ENCODE measurements at regions not wholly inside any gene's neighbourhood (a gene's known extent, or its start where the extent isn't known, plus 50 kb on each side); places are given as distances from the start of the nearest gene placed in this dataset.

DNA sequence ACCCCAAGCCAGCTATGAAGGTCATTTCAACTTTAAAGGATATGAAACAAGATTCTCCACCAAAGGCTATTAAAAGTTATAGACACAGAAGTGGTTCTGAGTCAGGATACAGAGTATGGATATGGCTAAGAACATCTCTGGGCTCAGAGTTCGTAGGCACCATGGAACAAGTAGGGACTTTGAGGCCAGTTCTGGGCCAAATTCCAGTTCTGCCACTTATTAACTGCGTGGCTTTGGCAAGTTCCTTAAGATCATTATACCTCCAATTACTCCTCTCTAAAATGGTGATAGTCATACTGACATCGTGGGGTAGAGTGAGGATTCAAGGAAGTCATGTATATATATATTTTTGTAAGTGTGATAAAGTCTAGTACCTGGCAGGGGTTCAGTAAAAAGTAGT lies 105.8 kb upstream of the NFE2L3 start:
- WGBS, 10 experiments: 0 to 100% (median 60%) methylated on average over 1 to 3 of the region's 3 CpGs; no CpG with 5 or more reads in 1 of the 10 experiments
- H3K4me1 ChIP-seq (replicated peaks in 1 of 2): no peaks in the 10 kb centered on the region
- H3K27ac ChIP-seq: no peak overlapping the region
- no peak for ATAC-seq (replicated peaks in 6 of 8)
- no peak overlapping the region for H3K4me3 ChIP-seq
- in situ Hi-C loops (cut with MboI; ENCODE audit: low pct_unique_long_range_greater_than_20kb in 2 of 9, low sequenced_read_pairs in 9 of 9, unreplicated experiment in 9 of 9): no loop called here

DNA sequence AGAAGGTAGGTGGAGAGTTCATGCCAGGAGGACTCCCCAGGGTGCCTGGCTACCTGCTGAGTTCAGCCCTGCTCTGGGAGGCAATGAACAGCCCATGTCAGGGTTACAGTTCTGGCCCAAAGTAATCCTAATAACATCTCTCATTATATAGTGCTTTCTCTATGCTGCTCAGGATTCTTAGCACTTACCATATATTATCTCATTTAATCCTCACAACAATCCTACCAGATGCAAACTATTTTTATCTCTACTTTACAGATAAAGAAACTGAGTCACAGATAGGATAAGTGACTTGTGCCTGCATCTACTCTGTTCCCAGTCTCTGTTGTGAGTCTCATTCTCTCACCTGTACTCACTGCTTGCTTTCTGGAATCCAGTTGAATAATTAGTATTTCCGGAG lies 105.1 kb upstream of the NFE2L3 start:
- no peak overlapping the region for H3K4me3 ChIP-seq
- H3K27ac ChIP-seq: no peak overlapping the region
- in situ Hi-C loops (cut with MboI; ENCODE audit: low pct_unique_long_range_greater_than_20kb in 2 of 9, low sequenced_read_pairs in 9 of 9, unreplicated experiment in 9 of 9): no loop called here
- H3K4me1 ChIP-seq (replicated peaks in 1 of 2): no peaks in the 10 kb centered on the region
- WGBS, 10 experiments: 40 to 100% (median 88%) methylated on average over 1 of the region's 1 CpG; no CpG with 5 or more reads in 3 of the 10 experiments
- no peak for ATAC-seq (replicated peaks in 6 of 8)

DNA sequence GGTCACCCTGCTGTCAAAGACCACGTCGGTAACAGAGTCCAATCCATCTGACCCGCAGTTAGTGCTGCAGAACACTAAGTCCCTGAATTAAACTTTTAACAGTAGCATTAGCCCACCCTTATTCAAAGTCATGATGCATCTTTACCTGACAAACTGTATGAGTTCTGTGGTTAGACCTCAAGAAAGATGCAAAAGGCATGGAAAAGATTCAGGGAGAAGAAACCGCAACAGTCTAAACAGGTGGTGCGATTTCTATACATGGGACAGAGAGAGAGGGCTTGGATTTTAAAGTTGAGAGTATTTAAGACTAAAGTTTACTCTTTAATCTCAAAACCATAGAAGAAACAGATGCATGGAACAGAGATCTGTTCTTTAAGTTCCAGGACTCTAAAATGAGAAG lies 103.3 kb upstream of the NFE2L3 start:
- 54 to 100% (median 77%) methylated on average over 1 to 5 of the region's 5 CpGs for WGBS, 10 experiments
- in situ Hi-C loops (cut with MboI; ENCODE audit: low pct_unique_long_range_greater_than_20kb in 2 of 9, low sequenced_read_pairs in 9 of 9, unreplicated experiment in 9 of 9): no loop called here
- ATAC-seq (replicated peaks in 6 of 8): no peak

GRCh38 chr7:26049081-26049480 lies 102.9 kb upstream of the NFE2L3 start:
- 0 to 86% (median 60%) methylated on average over 1 of the region's 1 CpG; no CpG with 5 or more reads in 5 of the 10 experiments for WGBS, 10 experiments
- ATAC-seq (replicated peaks in 6 of 8): no peak
- Histone ChIP-seq H3K4me1 (replicated peaks in 1 of 2) (no peaks in the 10 kb centered on the region), H3K27ac (no peak overlapping the region), H3K4me3 (no peak overlapping the region)
- in situ Hi-C loops (cut with MboI; ENCODE audit: low pct_unique_long_range_greater_than_20kb in 2 of 9, low sequenced_read_pairs in 9 of 9, unreplicated experiment in 9 of 9): no loop called here

More for the DNA sequence above, 103.3 kb upstream of the NFE2L3 start:
- H3K4me3 ChIP-seq: no peak overlapping the region
- H3K27ac ChIP-seq: no peak overlapping the region
- no peaks in the 10 kb centered on the region for H3K4me1 ChIP-seq (replicated peaks in 1 of 2)

- in situ Hi-C loops (cut with MboI; ENCODE audit: low pct_unique_long_range_greater_than_20kb in 2 of 9, low sequenced_read_pairs in 9 of 9, unreplicated experiment in 9 of 9): loop anchor here in 1 of 9 experiments (25.0 kb wide), 1 partner anchor 311 kb away; no protein-coding TSS in a partner anchor
- H3K4me3 ChIP-seq: no peak overlapping the region
- no peak for ATAC-seq (replicated peaks in 6 of 8)
These were observed 101.0 kb upstream of the NFE2L3 start for GRCh38 chr7:26051021-26051420.

GRCh38 chr7:26052706-26053105 lies 99.3 kb upstream of the NFE2L3 start:
- in situ Hi-C loops (cut with MboI; ENCODE audit: low pct_unique_long_range_greater_than_20kb in 2 of 9, low sequenced_read_pairs in 9 of 9, unreplicated experiment in 9 of 9): loop anchor here in 1 of 9 experiments (25.0 kb wide), 1 partner anchor 310 kb away; no protein-coding TSS in a partner anchor
- H3K4me3 ChIP-seq: no peak overlapping the region
- ATAC-seq (replicated peaks in 6 of 8): peak in 3 of 8 experiments; percentile 33 to 63 (median 58)
- no peaks in the 10 kb centered on the region for H3K4me1 ChIP-seq (replicated peaks in 1 of 2)
- H3K27ac ChIP-seq: no peak overlapping the region

More at GRCh38 chr7:26051021-26051420, 101.0 kb upstream of the NFE2L3 start:
- H3K4me1 ChIP-seq (replicated peaks in 1 of 2): no peaks in the 10 kb centered on the region
- H3K27ac ChIP-seq: no peak overlapping the region

- no peak for ATAC-seq (replicated peaks in 6 of 8)
- 0 to 64% (median 56%) methylated on average over 1 to 3 of the region's 3 CpGs; no CpG with 5 or more reads in 1 of the 10 experiments for WGBS, 10 experiments
- in situ Hi-C loops (cut with MboI; ENCODE audit: low pct_unique_long_range_greater_than_20kb in 2 of 9, low sequenced_read_pairs in 9 of 9, unreplicated experiment in 9 of 9): loop anchor here in 1 of 9 experiments (25.0 kb wide), 1 partner anchor 308 kb away; no protein-coding TSS in a partner anchor
- Histone ChIP-seq H3K4me1 (replicated peaks in 1 of 2) (no peaks in the 10 kb centered on the region), H3K4me3 (no peak overlapping the region), H3K27ac (no peak overlapping the region)
These were observed 97.6 kb upstream of the NFE2L3 start for GRCh38 chr7:26054386-26054785.

DNA sequence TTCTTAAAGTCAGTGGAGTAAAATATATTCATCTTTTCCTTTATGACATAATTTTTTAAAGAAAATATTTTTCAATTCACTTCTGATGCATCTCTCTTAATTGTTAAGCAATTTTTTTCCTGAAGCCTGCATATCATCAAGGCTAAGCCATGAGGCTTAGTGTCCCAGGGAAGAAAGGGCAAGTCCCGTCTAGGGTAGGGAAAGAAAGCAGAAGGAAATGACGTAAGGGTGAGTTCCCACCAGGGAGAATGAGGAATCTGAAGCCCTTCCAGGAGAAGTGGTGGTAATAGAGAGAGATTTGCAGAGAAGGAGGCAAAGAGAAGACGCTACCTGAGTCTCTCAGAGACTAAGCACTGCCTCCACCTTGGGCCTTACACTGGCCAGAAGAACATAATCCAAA lies 96.8 kb upstream of the NFE2L3 start:
- no peak for ATAC-seq (replicated peaks in 6 of 8)
- in situ Hi-C loops (cut with MboI; ENCODE audit: low pct_unique_long_range_greater_than_20kb in 2 of 9, low sequenced_read_pairs in 9 of 9, unreplicated experiment in 9 of 9): loop anchor here in 1 of 9 experiments (25.0 kb wide), 1 partner anchor 307 kb away; no protein-coding TSS in a partner anchor
- H3K4me1 ChIP-seq (replicated peaks in 1 of 2): no peaks in the 10 kb centered on the region
- H3K4me3 ChIP-seq: no peak overlapping the region
- 29 to 100% (median 76%) methylated on average over 1 to 3 of the region's 3 CpGs; no CpG with 5 or more reads in 2 of the 10 experiments for WGBS, 10 experiments
- H3K27ac ChIP-seq: no peak overlapping the region

DNA sequence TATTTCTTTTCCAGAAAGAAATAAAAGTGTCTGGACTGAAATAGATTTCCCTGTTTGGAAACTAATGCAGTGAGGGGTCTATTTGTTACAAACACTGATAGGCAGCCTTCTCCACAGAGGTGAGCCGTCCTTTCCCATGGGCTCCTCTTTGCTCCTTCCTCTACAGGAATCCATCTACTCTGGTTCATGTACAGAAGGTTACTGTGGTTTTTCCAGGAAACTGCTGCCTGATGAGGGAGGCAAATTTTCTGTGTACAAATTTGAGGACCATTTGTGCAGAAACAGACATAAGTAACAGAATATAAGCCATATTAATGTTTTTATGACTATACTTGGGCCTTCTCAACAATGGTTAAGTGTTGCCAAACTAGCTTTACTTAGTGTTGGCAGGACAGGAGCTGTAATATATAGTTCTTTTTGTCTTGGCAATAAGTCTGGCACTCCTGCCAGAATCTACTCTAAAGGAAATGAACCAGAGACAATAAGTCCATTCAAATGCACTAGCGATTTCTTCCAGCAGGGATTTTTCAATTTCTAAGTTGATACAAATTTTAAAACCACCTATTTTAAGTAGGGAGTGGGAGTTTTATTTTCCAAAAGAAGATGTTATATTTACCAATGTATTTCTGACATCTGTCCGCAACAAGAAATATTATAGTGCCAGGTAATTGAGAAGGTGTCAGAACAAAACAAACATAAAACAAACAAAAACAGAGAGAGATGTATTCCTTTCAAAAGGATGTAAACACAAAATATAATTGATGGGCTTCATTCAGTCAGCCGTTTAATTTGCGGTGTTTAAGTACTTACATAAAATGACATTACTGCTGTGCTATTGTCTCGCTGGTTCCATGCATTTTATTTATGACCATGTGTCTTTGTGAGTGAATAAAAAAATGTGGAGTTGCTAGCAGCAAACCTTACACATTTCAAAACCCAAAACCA lies 91.0 kb upstream of the NFE2L3 start:
- WGBS, 10 experiments: 19 to 66% (median 36%) methylated on average over 1 to 6 of the region's 6 CpGs
- Histone ChIP-seq H3K4me1 (replicated peaks in 1 of 2) (peaks cover 5 to 10% of the 10 kb centered on the region in 2 donors), H3K4me3 (no peak overlapping the region), H3K27ac (no peak overlapping the region)
- in situ Hi-C loops (cut with MboI; ENCODE audit: low pct_unique_long_range_greater_than_20kb in 2 of 9, low sequenced_read_pairs in 9 of 9, unreplicated experiment in 9 of 9): loop anchor here in 3 of 9 experiments (10.0 to 25.0 kb wide), 3 partner anchors 166 to 301 kb away; no protein-coding TSS in a partner anchor
- ATAC-seq (replicated peaks in 6 of 8): peak in 4 of 8 experiments; percentile 23 to 62 (median 54)

- H3K4me1 ChIP-seq (replicated peaks in 1 of 2): peaks cover 5 to 10% of the 10 kb centered on the region in 2 donors
- H3K27ac ChIP-seq: no peak overlapping the region
- in situ Hi-C loops (cut with MboI; ENCODE audit: low pct_unique_long_range_greater_than_20kb in 2 of 9, low sequenced_read_pairs in 9 of 9, unreplicated experiment in 9 of 9): loop anchor here in 3 of 9 experiments (10.0 to 25.0 kb wide), 3 partner anchors 167 to 300 kb away; no protein-coding TSS in a partner anchor
- H3K4me3 ChIP-seq: no peak overlapping the region
- 20 to 95% (median 53%) methylated on average over 1 to 15 of the region's 20 CpGs for WGBS, 10 experiments
- peak in 6 of 8 experiments; percentile 38 to 90 (median 69) for ATAC-seq (replicated peaks in 6 of 8)
These were observed 90.1 kb upstream of the NFE2L3 start for GRCh38 chr7:26061678-26062603.

DNA sequence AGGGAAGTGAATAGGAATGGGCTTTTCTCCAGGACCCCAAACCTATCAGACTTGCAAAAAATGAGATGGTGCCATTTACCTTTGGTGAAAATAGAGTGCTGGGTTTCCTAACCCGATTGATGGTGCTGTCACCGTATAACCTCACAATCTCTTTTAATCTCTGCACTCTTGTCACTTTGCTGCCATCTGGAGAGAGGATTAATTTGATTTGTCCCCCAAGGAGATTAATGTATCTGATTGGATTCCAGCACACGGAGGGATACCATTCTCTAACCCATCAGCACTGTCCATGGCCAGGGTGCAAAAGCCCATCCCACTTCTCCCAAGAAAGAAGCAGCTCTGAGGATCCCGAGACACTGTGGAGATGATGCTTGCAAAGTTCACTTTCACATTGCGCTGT lies 86.3 kb upstream of the NFE2L3 start:
- H3K27ac ChIP-seq: no peak overlapping the region
- 0 to 100% (median 76%) methylated on average over 1 to 4 of the region's 5 CpGs; no CpG with 5 or more reads in 1 of the 10 experiments for WGBS, 10 experiments
- H3K4me3 ChIP-seq: no peak overlapping the region
- H3K4me1 ChIP-seq (replicated peaks in 1 of 2): peaks cover 5 to 8% of the 10 kb centered on the region in 2 donors
- in situ Hi-C loops (cut with MboI; ENCODE audit: low pct_unique_long_range_greater_than_20kb in 2 of 9, low sequenced_read_pairs in 9 of 9, unreplicated experiment in 9 of 9): loop anchor here in 3 of 9 experiments (10.0 to 25.0 kb wide), 3 partner anchors 171 to 297 kb away; no protein-coding TSS in a partner anchor
- peak in 1 of 8 experiments; percentile 32 for ATAC-seq (replicated peaks in 6 of 8)

- no peak overlapping the region for H3K27ac ChIP-seq
- ATAC-seq (replicated peaks in 6 of 8): no peak
- in situ Hi-C loops (cut with MboI; ENCODE audit: low pct_unique_long_range_greater_than_20kb in 2 of 9, low sequenced_read_pairs in 9 of 9, unreplicated experiment in 9 of 9): loop anchor here in 3 of 9 experiments (10.0 to 25.0 kb wide), 3 partner anchors 172 to 296 kb away; no protein-coding TSS in a partner anchor
- H3K4me1 ChIP-seq (replicated peaks in 1 of 2): peaks cover 2 to 4% of the 10 kb centered on the region in 2 donors
- H3K4me3 ChIP-seq: no peak overlapping the region
- 0 to 88% (median 75%) methylated on average over 1 of the region's 1 CpG; no CpG with 5 or more reads in 5 of the 10 experiments for WGBS, 10 experiments
These were observed 85.3 kb upstream of the NFE2L3 start for GRCh38 chr7:26066736-26067135.
